HG03175 (cell line): ENCODE measurements at regions not wholly inside any gene's neighbourhood (a gene's known extent, or its start where the extent isn't known, plus 50 kb on each side); places are given as distances from the start of the nearest gene placed in this dataset.

Source experiments
- ATAC-seq: cut with Tn5 transposase; IDR thresholded peaks from one replicate; pipeline ENCODE4 v1.9.1; 2021; ENCODE audit warnings: mild to moderate bottlenecking, moderate library complexity; ENCODE audit not compliant: unreplicated experiment

DNA sequence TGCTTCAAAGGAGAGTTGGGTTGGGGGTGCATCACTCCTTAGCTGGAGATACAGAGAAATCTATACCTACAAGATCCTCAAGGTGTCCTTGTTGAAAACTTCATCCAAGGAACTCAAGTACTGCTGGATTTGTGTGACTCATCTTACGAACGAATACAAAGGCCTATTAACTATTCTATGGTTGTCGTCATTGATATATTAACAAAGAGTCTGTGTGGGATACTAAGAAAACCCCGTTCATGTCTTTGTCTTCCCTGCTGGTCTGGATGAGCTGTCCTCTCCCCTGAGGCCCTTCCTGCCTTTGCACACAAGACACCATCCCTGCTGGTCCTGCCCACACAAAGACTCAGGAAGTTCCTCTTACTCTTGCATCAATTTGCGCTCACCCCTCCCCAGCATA, 54.9 kb upstream of the IRF2 start:
- ATAC-seq, result no peak

- ATAC-seq, result no peak
These were observed 54.4 kb upstream of the IRF2 start for GRCh38 chr4:184528713-184529112.

- ATAC-seq, result no peak
These were observed 53.7 kb upstream of the IRF2 start for GRCh38 chr4:184528051-184528450.

DNA sequence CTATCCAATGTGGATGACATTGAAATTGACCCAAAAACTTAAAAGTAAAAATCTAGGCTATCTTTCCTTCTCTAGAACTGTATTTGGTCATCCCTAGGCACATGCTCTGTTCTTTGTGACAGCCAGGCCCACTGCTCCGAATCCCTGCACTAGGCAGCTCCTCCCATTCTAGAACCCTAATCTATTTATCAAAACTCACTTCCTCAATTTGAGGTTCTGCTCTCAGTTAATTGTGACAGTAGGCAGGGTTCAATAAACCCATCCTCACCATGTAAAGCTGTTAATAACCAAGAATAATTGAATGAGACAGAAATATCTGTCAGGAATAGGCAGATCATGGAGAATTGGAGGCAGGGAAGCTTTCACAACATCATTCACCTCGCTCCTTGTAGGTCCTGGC, 51.9 kb upstream of the IRF2 start:
- ATAC-seq, result no peak
